NCI-H446 treated with DMSO at 0.1 percent for 48 hours (cell line): ENCODE measurements at regions not wholly inside any gene's neighbourhood (a gene's known extent, or its start where the extent isn't known, plus 50 kb on each side); places are given as distances from the start of the nearest gene placed in this dataset.
"Not testable (repeated sequence)": the region's sequence is repeated elsewhere in the genome, so short reads cannot be mapped to it uniquely, and the experiment has no call there.

ENCODE experiments used
- DNase-seq: peaks from one replicate; lab custom pipeline; 2025; lab: John Stamatoyannopoulos, UW

GRCh38 chr2:239727776-239728600 is 297.2 kb downstream of the NDUFA10 start:
- no peak for DNase-seq

GRCh38 chr2:239727182-239727775 is 297.9 kb downstream of the NDUFA10 start:
- DNase-seq = no peak

GRCh38 chr2:239726631-239727181 is 298.4 kb downstream of the NDUFA10 start:
- no peak for DNase-seq

GRCh38 chr2:239726091-239726591 is 299.0 kb downstream of the NDUFA10 start:
- DNase-seq = no peak

- no peak for DNase-seq
These were observed 299.6 kb downstream of the NDUFA10 start for GRCh38 chr2:239725551-239725890.

GRCh38 chr2:239724851-239725550 is 300.1 kb downstream of the NDUFA10 start:
- no peak for DNase-seq

GRCh38 chr2:239724194-239724849 is 300.8 kb downstream of the NDUFA10 start:
- DNase-seq = no peak

- no peak for DNase-seq
These were observed 301.5 kb downstream of the NDUFA10 start for GRCh38 chr2:239723486-239724193.

GRCh38 chr2:239722760-239723470 is 302.2 kb downstream of the NDUFA10 start:
- DNase-seq = no peak

- DNase-seq = no peak
These were observed 303.0 kb downstream of the NDUFA10 start for GRCh38 chr2:239721991-239722759.

- no peak for DNase-seq
These were observed 303.6 kb downstream of the NDUFA10 start for GRCh38 chr2:239721531-239721930.

- no peak for DNase-seq
These were observed 304.5 kb downstream of the NDUFA10 start for GRCh38 chr2:239720361-239721360.

GRCh38 chr2:239719791-239720360 is 305.3 kb downstream of the NDUFA10 start:
- DNase-seq = no peak

- DNase-seq = not testable (repeated sequence)
These were observed 306.2 kb downstream of the NDUFA10 start for GRCh38 chr2:239718991-239719390.

GRCh38 chr2:239717706-239718105 is 307.4 kb downstream of the NDUFA10 start:
- DNase-seq = no peak

- no peak for DNase-seq
These were observed 307.8 kb downstream of the NDUFA10 start for GRCh38 chr2:239717319-239717675.

GRCh38 chr2:239716536-239717318 is 308.4 kb downstream of the NDUFA10 start:
- no peak for DNase-seq

GRCh38 chr2:239716009-239716408 is 309.1 kb downstream of the NDUFA10 start:
- DNase-seq = no peak
